Motor neuron (in vitro differentiated cells): ENCODE measurements at regions not wholly inside any gene's neighbourhood (a gene's known extent, or its start where the extent isn't known, plus 50 kb on each side); places are given as distances from the start of the nearest gene placed in this dataset.

Experiments used
- ATAC-seq, 8 experiments: fragments of 200-7000 bp; cut with Tn5 transposase; replicated peaks in 6 of 8; 2 replicates each; pipeline ENCODE4 v1.8.0; 2021; ENCODE audit warnings: mild to moderate bottlenecking in 8 of 8, moderate library complexity in 8 of 8
- H3K27ac ChIP-seq, 2 donors: fragments of 250-450 bp; sonication (Bioruptor Pico); 2 replicates each; pipeline ENCODE4 v1.9.0; 2021; ENCODE audit warnings: antibody characterized with exemption in 2 of 2, mild to moderate bottlenecking in 2 of 2, moderate library complexity in 1 of 2
- H3K4me1 ChIP-seq, 2 donors: fragments of 250-450 bp; sonication (Bioruptor Pico); replicated peaks in 1 of 2; 2 replicates each; pipeline ENCODE4 v1.6.1; 2021; ENCODE audit warnings: antibody characterized with exemption in 2 of 2, mild to moderate bottlenecking in 2 of 2, moderate library complexity in 1 of 2
- H3K4me3 ChIP-seq, 5 donors: fragments of 250-450 bp; sonication (Bioruptor Pico); 2 replicates each; pipeline ENCODE4 v1.9.0; 2021; ENCODE audit warnings: antibody characterized with exemption in 5 of 5, mild to moderate bottlenecking in 5 of 5, moderate library complexity in 4 of 5
- WGBS, 10 experiments: fragments of 450-650 bp; shearing (Covaris generic); methylation state at CpG; one replicate each; pipeline ENCODE4 v1.0.0; 2022; 5-methylcytosine and 5-hydroxymethylcytosine counted together
- in situ Hi-C, 9 experiments: fragments of 400-800 bp; cut with MboI; loops; one replicate each; pipeline ENCODE4 v1.15.0; 2021; ENCODE audit warnings: low sequenced_read_pairs in 9 of 9, low pct_unique_long_range_greater_than_20kb in 2 of 9; ENCODE audit not compliant: unreplicated experiment in 9 of 9

DNA sequence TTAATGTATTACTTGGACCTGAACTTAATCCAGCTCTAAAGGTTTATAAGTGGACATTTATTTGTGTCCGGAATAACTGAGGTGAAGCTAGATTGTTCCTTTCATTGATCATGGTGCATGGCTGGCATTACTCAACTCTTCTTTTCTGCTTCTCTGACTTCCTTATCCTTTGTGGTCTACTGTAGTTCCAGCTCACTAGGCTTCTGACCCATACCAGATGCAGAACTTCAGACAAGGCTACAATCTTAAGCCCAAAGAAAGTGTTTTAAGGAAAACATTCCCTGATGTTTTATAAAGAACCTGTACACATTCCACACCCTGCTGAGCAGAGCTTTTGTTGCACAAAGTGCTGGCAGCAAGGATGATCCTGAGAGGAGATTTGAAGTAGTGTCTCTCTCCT is 250.8 kb upstream of the TGFBR2 start:
- peaks cover 13 to 16% of the 10 kb centered on the region in 2 donors for H3K4me1 ChIP-seq
- H3K4me3 ChIP-seq: no peak overlapping the region
- H3K27ac ChIP-seq: no peak overlapping the region
- 88 to 100% (median 100%) methylated on average over 1 of the region's 1 CpG; no CpG with 5 or more reads in 3 of the 10 experiments for WGBS, 10 experiments
- in situ Hi-C loops: no loop called here
- ATAC-seq: no peak

- ATAC-seq: peak in 7 of 8 experiments; percentile 6 to 68 (median 61)
- Histone ChIP-seq H3K4me1 (peaks cover 13 to 16% of the 10 kb centered on the region in 2 donors), H3K27ac (no peak overlapping the region), H3K4me3 (no peak overlapping the region)
- 0 to 80% (median 29%) methylated on average over 1 to 5 of the region's 6 CpGs; no CpG with 5 or more reads in 1 of the 10 experiments for WGBS, 10 experiments
- in situ Hi-C loops: no loop called here
Observed at GRCh38 chr3:30356866-30357753, 249.3 kb upstream of the TGFBR2 start.

DNA sequence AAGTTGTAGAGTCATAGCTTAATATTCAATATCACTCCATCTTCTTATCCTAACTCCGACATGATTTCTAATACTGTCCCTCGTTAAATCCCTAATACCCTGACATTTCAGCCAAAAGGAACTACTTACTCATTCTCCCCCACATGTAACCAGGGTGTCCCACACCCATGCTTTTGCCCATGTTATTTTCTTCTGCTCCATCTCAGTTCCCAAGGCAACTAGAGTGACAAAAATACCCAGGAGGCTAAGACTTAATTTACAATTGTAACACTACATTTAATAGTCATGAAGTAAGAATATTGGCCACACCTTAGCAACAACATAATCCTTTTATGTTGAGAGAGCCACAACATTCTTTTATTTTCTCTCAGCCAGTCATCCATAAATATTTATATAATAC is 248.5 kb upstream of the TGFBR2 start:
- Histone ChIP-seq H3K4me3 (no peak overlapping the region), H3K4me1 (peaks cover 13 to 16% of the 10 kb centered on the region in 2 donors), H3K27ac (no peak overlapping the region)
- peak in 6 of 8 experiments; percentile 28 to 98 (median 70) for ATAC-seq
- WGBS, 10 experiments: 0 to 100% (median 80%) methylated on average over 2 of the region's 2 CpGs; no CpG with 5 or more reads in 3 of the 10 experiments
- in situ Hi-C loops: no loop called here

GRCh38 chr3:30358871-30359270 is 247.5 kb upstream of the TGFBR2 start:
- in situ Hi-C loops: no loop called here
- H3K4me1 ChIP-seq: peaks cover 13 to 16% of the 10 kb centered on the region in 2 donors
- no peak overlapping the region for H3K27ac ChIP-seq
- 70 to 100% (median 86%) methylated on average over 1 to 3 of the region's 3 CpGs for WGBS, 10 experiments
- no peak for ATAC-seq
- no peak overlapping the region for H3K4me3 ChIP-seq

DNA sequence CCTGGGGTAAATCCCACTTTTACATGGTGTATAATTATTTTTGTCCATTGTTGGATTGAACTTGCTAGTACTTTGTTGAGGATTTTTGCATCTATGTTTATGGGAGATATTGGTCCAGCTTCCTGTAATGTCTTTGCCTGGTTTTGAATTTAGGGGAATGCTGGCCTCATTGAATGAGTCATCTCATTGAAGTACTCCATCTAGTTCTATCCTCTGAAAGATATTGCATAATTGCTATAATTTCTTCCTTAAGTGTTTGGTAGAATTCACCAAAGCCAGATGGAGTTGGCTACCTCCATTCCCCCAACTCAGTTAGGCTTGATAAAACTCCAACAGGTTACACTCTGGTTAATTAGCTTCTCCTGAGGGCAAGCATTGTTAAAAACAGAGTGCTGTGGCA is 237.4 kb upstream of the TGFBR2 start:
- in situ Hi-C loops: no loop called here
- no peak overlapping the region for H3K27ac ChIP-seq
- H3K4me3 ChIP-seq: no peak overlapping the region
- peak in 2 of 8 experiments; percentile 52 to 80 for ATAC-seq
- H3K4me1 ChIP-seq: peaks cover 8% of the 10 kb centered on the region in 2 donors

GRCh38 chr3:30370681-30371271 is 235.6 kb upstream of the TGFBR2 start:
- 4 to 78% (median 31%) methylated on average over 3 to 5 of the region's 5 CpGs; no CpG with 5 or more reads in 1 of the 10 experiments for WGBS, 10 experiments
- peaks cover 8% of the 10 kb centered on the region in 2 donors for H3K4me1 ChIP-seq
- in situ Hi-C loops: no loop called here
- no peak overlapping the region for H3K4me3 ChIP-seq
- ATAC-seq: peak in 6 of 8 experiments; percentile 35 to 98 (median 86)
- no peak overlapping the region for H3K27ac ChIP-seq

GRCh38 chr3:30372837-30373236 is 233.6 kb upstream of the TGFBR2 start:
- Histone ChIP-seq H3K27ac (no peak overlapping the region), H3K4me1 (peaks cover 8% of the 10 kb centered on the region in 2 donors), H3K4me3 (no peak overlapping the region)
- 0 to 90% (median 70%) methylated on average over 1 to 3 of the region's 3 CpGs; no CpG with 5 or more reads in 1 of the 10 experiments for WGBS, 10 experiments
- in situ Hi-C loops: no loop called here
- ATAC-seq: no peak

- no peak overlapping the region for H3K27ac ChIP-seq
- ATAC-seq: no peak
- no peak overlapping the region for H3K4me3 ChIP-seq
- no peaks in the 10 kb centered on the region for H3K4me1 ChIP-seq
- WGBS, 10 experiments: 17 to 100% (median 66%) methylated on average over 1 to 2 of the region's 2 CpGs; no CpG with 5 or more reads in 5 of the 10 experiments
- in situ Hi-C loops: no loop called here
Observed at GRCh38 chr3:30384546-30385072, 221.8 kb upstream of the TGFBR2 start.

DNA sequence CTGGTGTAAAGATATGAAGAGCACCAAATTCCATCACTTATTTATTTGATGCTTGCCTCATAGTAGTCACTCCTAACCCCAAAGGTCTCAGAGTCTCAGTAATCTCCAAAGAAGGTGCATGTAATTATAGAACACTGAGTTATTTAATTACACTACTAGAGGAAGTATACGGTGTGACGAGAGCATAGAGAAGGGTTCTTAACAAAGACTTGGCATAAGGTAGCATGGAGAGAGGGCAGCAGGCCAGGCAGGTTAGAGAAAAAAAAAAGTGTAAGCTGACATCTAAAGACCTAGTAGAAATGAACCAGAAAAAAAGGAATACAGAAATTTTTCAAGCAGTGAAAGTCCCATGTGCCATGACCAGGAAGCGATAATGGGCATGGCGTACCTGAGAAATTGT is 213.3 kb upstream of the TGFBR2 start:
- in situ Hi-C loops: no loop called here
- no peaks in the 10 kb centered on the region for H3K4me1 ChIP-seq
- H3K27ac ChIP-seq: no peak overlapping the region
- WGBS, 10 experiments: 92 to 100% (median 97%) methylated on average over 2 to 4 of the region's 4 CpGs; no CpG with 5 or more reads in 1 of the 10 experiments
- H3K4me3 ChIP-seq: no peak overlapping the region
- no peak for ATAC-seq

DNA sequence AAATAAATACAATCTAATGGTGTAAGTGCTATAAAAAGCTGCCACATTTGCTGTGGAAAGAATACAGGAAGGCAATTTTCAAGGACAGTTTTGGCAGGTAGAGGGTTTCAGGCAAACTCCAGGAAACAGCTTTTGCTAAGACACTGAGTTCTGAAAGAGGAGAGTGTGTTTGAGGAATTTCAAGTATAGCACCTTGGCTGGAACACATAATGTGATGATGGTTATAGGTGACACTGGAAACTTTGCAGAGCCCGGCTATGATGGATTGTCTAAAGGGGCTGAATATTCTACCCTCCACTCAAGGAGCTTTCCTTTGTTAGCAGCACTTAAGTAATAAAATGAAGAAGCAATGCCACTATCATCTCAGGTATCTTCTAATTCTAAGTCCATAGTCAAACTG is 209.4 kb upstream of the TGFBR2 start:
- 80 to 100% (median 100%) methylated on average over 1 of the region's 1 CpG; no CpG with 5 or more reads in 3 of the 10 experiments for WGBS, 10 experiments
- ATAC-seq: no peak
- H3K4me3 ChIP-seq: no peak overlapping the region
- peaks cover 3 to 8% of the 10 kb centered on the region in 2 donors for H3K4me1 ChIP-seq
- H3K27ac ChIP-seq: no peak overlapping the region
- in situ Hi-C loops: no loop called here

- Histone ChIP-seq H3K27ac (no peak overlapping the region), H3K4me1 (peaks cover 3 to 11% of the 10 kb centered on the region in 2 donors), H3K4me3 (no peak overlapping the region)
- no peak for ATAC-seq
- WGBS, 10 experiments: 43 to 100% (median 80%) methylated on average over 1 to 2 of the region's 2 CpGs; no CpG with 5 or more reads in 3 of the 10 experiments
- in situ Hi-C loops: no loop called here
Observed at GRCh38 chr3:30399394-30400181, 206.8 kb upstream of the TGFBR2 start.

DNA sequence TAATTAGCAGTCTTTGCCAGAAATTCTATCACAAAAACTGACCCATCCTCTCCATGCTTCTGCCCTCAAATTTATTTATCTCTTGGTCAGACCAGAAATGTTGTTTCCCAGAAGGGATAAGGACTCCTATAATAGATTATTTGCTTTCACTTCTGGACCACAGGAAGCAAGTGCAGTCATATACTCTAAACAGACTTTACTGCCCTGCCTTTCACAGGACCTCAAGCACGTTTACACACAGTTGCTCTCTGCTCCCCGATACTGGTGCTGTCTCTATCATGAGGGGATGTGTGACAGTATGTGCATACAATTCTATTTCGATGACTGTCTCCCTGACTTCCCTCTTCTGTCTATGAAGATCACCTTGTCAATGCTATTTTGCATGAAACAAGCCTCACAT is 205.5 kb upstream of the TGFBR2 start:
- peak in 1 of 8 experiments; percentile 26 for ATAC-seq
- 13 to 100% (median 60%) methylated on average over 1 to 3 of the region's 3 CpGs; no CpG with 5 or more reads in 1 of the 10 experiments for WGBS, 10 experiments
- Histone ChIP-seq H3K4me3 (no peak overlapping the region), H3K4me1 (peaks cover 3 to 11% of the 10 kb centered on the region in 2 donors), H3K27ac (no peak overlapping the region)
- in situ Hi-C loops: no loop called here

DNA sequence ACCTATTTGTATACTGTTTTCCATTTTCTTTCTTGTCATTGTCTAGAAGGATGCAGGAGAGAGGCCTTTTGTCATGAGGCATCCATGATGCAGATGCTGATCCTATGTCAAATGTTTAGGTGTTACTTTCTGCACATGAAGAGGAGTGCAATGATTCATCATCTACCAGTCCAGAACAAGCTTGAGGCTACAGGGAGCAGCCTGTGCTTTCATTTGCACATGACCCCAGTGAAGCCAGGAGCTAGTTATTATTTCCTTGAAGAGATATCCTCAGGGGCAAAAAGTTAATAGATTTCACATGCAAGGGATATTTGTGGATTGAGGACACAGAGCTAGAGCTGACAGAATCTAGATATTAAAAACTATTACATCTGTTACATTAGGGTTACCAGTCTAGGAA is 204.4 kb upstream of the TGFBR2 start:
- in situ Hi-C loops: no loop called here

More for the DNA sequence above, 204.4 kb upstream of the TGFBR2 start:
- peak; percentile 10 to 99 (median 68) for ATAC-seq
- Histone ChIP-seq H3K27ac (no peak overlapping the region), H3K4me3 (no peak overlapping the region), H3K4me1 (peaks cover 3 to 11% of the 10 kb centered on the region in 2 donors)
